Transverse colon (tissue), 4 donors: ENCODE measurements at regions not wholly inside any gene's neighbourhood (a gene's known extent, or its start where the extent isn't known, plus 50 kb on each side); places are given as distances from the start of the nearest gene placed in this dataset.

ENCODE experiments used
- DNase-seq: peaks from one replicate; pipeline ENCODE4 v3.0.0-alpha.2; 2019
- H3K27ac ChIP-seq, 4 donors: fragments of 200-600 bp; sonication (generic); 2 replicates each; pipeline ENCODE4 v1.5.1; 2016 to 2018; ENCODE audit warnings: inconsistent platforms in 4 of 4
- H3K27me3 ChIP-seq: fragments of 200-600 bp; sonication (generic); 2 replicates; pipeline ENCODE4 v1.5.1; 2017; ENCODE audit warnings: inconsistent platforms
- H3K36me3 ChIP-seq, 4 donors: fragments of 200-600 bp; sonication (generic); 2 replicates each; pipeline ENCODE4 v1.5.1; 2017 to 2019; ENCODE audit warnings: inconsistent platforms in 4 of 4
- H3K4me1 ChIP-seq, 4 donors: fragments of 200-600 bp; sonication (generic); 2 replicates each; pipeline ENCODE4 v1.5.1; 2017 to 2020; ENCODE audit warnings: inconsistent platforms in 4 of 4
- H3K4me3 ChIP-seq, 4 donors: fragments of 200-600 bp; sonication (generic); 1 replicate in 1 of 4; 2 replicates in 3 of 4; pipeline versions ENCODE4 v1.5.1 to v1.6.1; 2017 to 2019; ENCODE audit warnings: inconsistent platforms in 4 of 4
- H3K9me3 ChIP-seq, 2 donors: fragments of 200-600 bp; sonication (generic); 2 replicates each; pipeline ENCODE4 v1.5.1; 2017 to 2019; ENCODE audit warnings: inconsistent platforms in 2 of 2
- CTCF ChIP-seq, 5 experiments: fragments of 200-600 bp in 3 of 5; fragments of 450-650 bp in 2 of 5; sonication (generic) in 3 of 5; IDR thresholded peaks; 1 replicate in 2 of 5; 2 replicates in 3 of 5; pipeline ENCODE4 v1.5.1; 2016 to 2017; ENCODE audit warnings: antibody characterized with exemption in 5 of 5, inconsistent platforms in 3 of 5, mild to moderate bottlenecking in 2 of 5, moderate library complexity in 1 of 5
- EP300 ChIP-seq: sonication (generic); formaldehyde crosslinking; IDR thresholded peaks from one replicate; pipeline ENCODE4 v1.6.1; 2017; ENCODE audit warnings: antibody characterized with exemption, low read depth
- POLR2A ChIP-seq: fragments of 450-650 bp; IDR thresholded peaks from one replicate; pipeline ENCODE4 v1.6.1; 2016; ENCODE audit warnings: antibody characterized with exemption, mild to moderate bottlenecking, moderate library complexity
- POLR2AphosphoS5 ChIP-seq, 3 donors: sonication (generic); formaldehyde crosslinking; IDR thresholded peaks; one replicate each; pipeline ENCODE4 v1.6.1; 2016; ENCODE audit warnings: antibody characterized with exemption in 3 of 3
- WGBS, 2 donors: methylation state at CpG; one replicate each; pipeline ENCODE4 v1.1.5; 2018; ENCODE audit warnings: low coverage in 1 of 2; 5-methylcytosine and 5-hydroxymethylcytosine counted together
- in situ Hi-C, 4 donors: fragments of 200-750 bp; cut with MboI; loops; one replicate each; pipeline versions ENCODE4 v1.15.0 to v1.15.1; 2017; ENCODE audit warnings: low sequenced_read_pairs in 3 of 4, low pct_ligation_motif_present in 1 of 4, low pct_unique_long_range_greater_than_20kb in 1 of 4
- intact Hi-C: fragments of 100-400 bp; cut with DNase I; formaldehyde crosslinking; loops from one replicate; pipeline ENCODE4 v1.15.1; 2023; ENCODE audit warnings: low total_unique reads

GRCh38 chrX:11039926-11040325 lies 71.2 kb upstream of the HCCS start:
- intact Hi-C loops, result no loop called here
- WGBS, 2 donors, result 80% methylated on average over 1 of the region's 1 CpG; no CpG with 5 or more reads in 1 of the 2 donors
- no peak for DNase-seq
- in situ Hi-C loops, result no loop called here
- Histone ChIP-seq H3K36me3 (no peaks in the 10 kb centered on the region), H3K4me3 (no peak overlapping the region), H3K27me3 (no peaks in the 10 kb centered on the region), H3K27ac (no peak overlapping the region), H3K9me3 (no peaks in the 10 kb centered on the region), H3K4me1 (no peaks in the 10 kb centered on the region)
- no peak for TF ChIP-seq POLR2AphosphoS5 (IDR thresholded peaks at IDR 0.05)
- TF ChIP-seq EP300, result no peak
- no peak for TF ChIP-seq POLR2A
- TF ChIP-seq CTCF (IDR thresholded peaks at IDR 0.05), result no peak

GRCh38 chrX:11040405-11040804 lies 70.7 kb upstream of the HCCS start:
- no peak overlapping the region for H3K4me3 ChIP-seq
- no peaks in the 10 kb centered on the region for H3K36me3 ChIP-seq
- WGBS, 2 donors, result 55% methylated on average over 1 of the region's 1 CpG; no CpG with 5 or more reads in 1 of the 2 donors
- TF ChIP-seq EP300, result no peak
- TF ChIP-seq POLR2AphosphoS5 (IDR thresholded peaks at IDR 0.05), result no peak
- TF ChIP-seq CTCF (IDR thresholded peaks at IDR 0.05), result no peak
- TF ChIP-seq POLR2A, result no peak
- intact Hi-C loops, result no loop called here
- H3K4me1 ChIP-seq, result no peaks in the 10 kb centered on the region
- H3K27ac ChIP-seq, result no peak overlapping the region
- DNase-seq, result no peak
- in situ Hi-C loops, result no loop called here
- no peaks in the 10 kb centered on the region for H3K9me3 ChIP-seq
- H3K27me3 ChIP-seq, result no peaks in the 10 kb centered on the region

GRCh38 chrX:11040996-11041395 lies 70.1 kb upstream of the HCCS start:
- intact Hi-C loops, result no loop called here
- Histone ChIP-seq H3K27ac (no peak overlapping the region), H3K9me3 (no peaks in the 10 kb centered on the region), H3K4me3 (no peak overlapping the region), H3K4me1 (no peaks in the 10 kb centered on the region), H3K27me3 (no peaks in the 10 kb centered on the region), H3K36me3 (no peaks in the 10 kb centered on the region)
- WGBS, 2 donors, result 91 to 94% methylated on average over 2 of the region's 2 CpGs
- DNase-seq, result no peak
- TF ChIP-seq POLR2A, result no peak
- no peak for TF ChIP-seq POLR2AphosphoS5 (IDR thresholded peaks at IDR 0.05)
- TF ChIP-seq CTCF (IDR thresholded peaks at IDR 0.05), result no peak
- TF ChIP-seq EP300, result no peak
- in situ Hi-C loops, result no loop called here

DNA sequence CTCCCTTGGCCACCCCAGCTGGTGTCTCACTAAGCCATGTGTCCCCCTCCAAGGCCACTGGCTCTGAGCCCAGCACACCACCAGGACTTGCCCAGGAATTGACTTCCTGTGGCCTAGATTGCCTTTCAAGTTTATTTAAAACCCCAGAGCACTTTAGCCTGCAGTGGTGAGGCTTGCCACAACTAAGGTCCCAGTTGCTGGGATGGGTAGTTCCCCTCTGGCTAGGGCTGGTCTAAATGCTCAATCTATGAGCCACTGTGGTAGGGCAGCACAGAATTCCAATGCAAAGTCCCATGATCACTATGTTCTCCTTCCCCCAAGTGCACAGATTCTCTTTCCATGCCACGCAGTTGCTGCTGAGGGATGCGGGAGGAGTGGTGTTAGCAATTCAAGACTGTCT lies 61.1 kb upstream of the HCCS start:
- no peak for TF ChIP-seq POLR2AphosphoS5 (IDR thresholded peaks at IDR 0.05)
- TF ChIP-seq EP300, result no peak
- TF ChIP-seq POLR2A, result no peak
- TF ChIP-seq CTCF (IDR thresholded peaks at IDR 0.05), result no peak
- 92% methylated on average over 2 of the region's 2 CpGs; no CpG with 5 or more reads in 1 of the 2 donors for WGBS, 2 donors
- no peak overlapping the region for H3K27ac ChIP-seq
- H3K27me3 ChIP-seq, result no peaks in the 10 kb centered on the region
- H3K9me3 ChIP-seq, result no peaks in the 10 kb centered on the region
- intact Hi-C loops, result no loop called here
- peaks cover 0 to 4% (median 0%) of the 10 kb centered on the region in 4 donors for H3K4me1 ChIP-seq
- in situ Hi-C loops, result no loop called here
- H3K36me3 ChIP-seq, result no peaks in the 10 kb centered on the region
- no peak for DNase-seq
- H3K4me3 ChIP-seq, result no peak overlapping the region
